Thyroid gland (tissue), 4 donors: ENCODE measurements at regions not wholly inside any gene's neighbourhood (a gene's known extent, or its start where the extent isn't known, plus 50 kb on each side); places are given as distances from the start of the nearest gene placed in this dataset.

Experiments
- DNase-seq, 2 donors: peaks; one replicate each; pipeline ENCODE4 v3.0.0-alpha.2; 2019
- H3K27ac ChIP-seq, 3 donors: fragments of 200-600 bp; sonication (generic); 1 replicate in 2 of 3; 2 replicates in 1 of 3; pipeline ENCODE4 v1.5.1; 2016 to 2019; ENCODE audit warnings: mild to moderate bottlenecking in 1 of 3, moderate library complexity in 1 of 3
- H3K27me3 ChIP-seq: fragments of 200-600 bp; sonication (generic); one replicate; pipeline ENCODE4 v1.5.1; 2019
- H3K36me3 ChIP-seq, 2 donors: fragments of 200-600 bp; sonication (generic); one replicate each; pipeline ENCODE4 v1.5.1; 2016 to 2019
- H3K4me1 ChIP-seq, 2 donors: fragments of 200-600 bp; sonication (generic); one replicate each; pipeline ENCODE4 v1.5.1; 2017 to 2019
- H3K4me3 ChIP-seq, 3 donors: fragments of 200-600 bp; sonication (generic); replicated peaks in 1 of 3; 1 replicate in 2 of 3; 2 replicates in 1 of 3; pipeline ENCODE4 v1.5.1; 2016; ENCODE audit warnings: mild to moderate bottlenecking in 1 of 3
- H3K9me3 ChIP-seq: fragments of 200-600 bp; sonication (generic); one replicate; pipeline ENCODE4 v1.5.1; 2017
- POLR2A ChIP-seq, 2 donors: fragments of 450-650 bp; IDR thresholded peaks; one replicate each; pipeline ENCODE4 v1.6.1; 2017; ENCODE audit warnings: antibody characterized with exemption in 2 of 2, mild to moderate bottlenecking in 2 of 2, moderate library complexity in 1 of 2
- WGBS, 2 donors: methylation state at CpG; one replicate each; pipeline ENCODE4 v1.1.5; 2017; 5-methylcytosine and 5-hydroxymethylcytosine counted together
- intact Hi-C: fragments of 100-400 bp; cut with DNase I; formaldehyde crosslinking; loops from one replicate; pipeline ENCODE4 v1.15.1; 2023
- TF ChIP-seq, protein P1 (sequence below), 6 experiments: fragments of 200-600 bp in 3 of 6; fragments of 450-650 bp in 3 of 6; sonication (generic) in 3 of 6; IDR thresholded peaks; one replicate each; pipeline ENCODE4 v1.5.1; 2016 to 2019; ENCODE audit warnings: antibody characterized with exemption in 6 of 6, mild to moderate bottlenecking in 2 of 6, inconsistent platforms in 1 of 6, moderate library complexity in 1 of 6

DNA sequence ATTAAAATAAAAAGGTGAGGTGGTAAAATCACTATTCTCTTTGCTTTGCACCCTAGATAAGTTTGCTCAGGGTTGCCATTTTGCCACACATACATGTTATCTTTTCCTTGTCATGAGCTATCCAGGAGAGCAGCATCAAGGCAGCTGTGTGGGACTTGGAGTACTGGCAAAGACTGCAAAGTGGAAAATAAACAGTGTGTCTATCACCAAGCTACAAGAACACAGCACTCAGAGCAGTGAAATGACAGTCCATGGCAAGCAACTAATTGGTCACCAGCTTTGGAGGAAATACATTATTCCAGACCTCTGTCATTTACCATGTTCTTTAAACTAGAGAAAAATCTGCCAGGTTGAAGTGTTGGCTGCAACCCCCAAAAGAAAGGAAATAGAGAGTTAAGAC, 687.8 kb upstream of the FANCL start:
- intact Hi-C loops: no loop called here
- TF ChIP-seq, protein P1, sequence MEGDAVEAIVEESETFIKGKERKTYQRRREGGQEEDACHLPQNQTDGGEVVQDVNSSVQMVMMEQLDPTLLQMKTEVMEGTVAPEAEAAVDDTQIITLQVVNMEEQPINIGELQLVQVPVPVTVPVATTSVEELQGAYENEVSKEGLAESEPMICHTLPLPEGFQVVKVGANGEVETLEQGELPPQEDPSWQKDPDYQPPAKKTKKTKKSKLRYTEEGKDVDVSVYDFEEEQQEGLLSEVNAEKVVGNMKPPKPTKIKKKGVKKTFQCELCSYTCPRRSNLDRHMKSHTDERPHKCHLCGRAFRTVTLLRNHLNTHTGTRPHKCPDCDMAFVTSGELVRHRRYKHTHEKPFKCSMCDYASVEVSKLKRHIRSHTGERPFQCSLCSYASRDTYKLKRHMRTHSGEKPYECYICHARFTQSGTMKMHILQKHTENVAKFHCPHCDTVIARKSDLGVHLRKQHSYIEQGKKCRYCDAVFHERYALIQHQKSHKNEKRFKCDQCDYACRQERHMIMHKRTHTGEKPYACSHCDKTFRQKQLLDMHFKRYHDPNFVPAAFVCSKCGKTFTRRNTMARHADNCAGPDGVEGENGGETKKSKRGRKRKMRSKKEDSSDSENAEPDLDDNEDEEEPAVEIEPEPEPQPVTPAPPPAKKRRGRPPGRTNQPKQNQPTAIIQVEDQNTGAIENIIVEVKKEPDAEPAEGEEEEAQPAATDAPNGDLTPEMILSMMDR (IDR thresholded peaks at IDR 0.05): no peak
- no peak for TF ChIP-seq POLR2A (IDR thresholded peaks at IDR 0.05)
- Histone ChIP-seq H3K27ac (no peak overlapping the region), H3K4me3 (no peak overlapping the region), H3K36me3 (no peaks in the 10 kb centered on the region), H3K27me3 (no peaks in the 10 kb centered on the region), H3K4me1 (no peaks in the 10 kb centered on the region), H3K9me3 (no peaks in the 10 kb centered on the region)
- no peak for DNase-seq

DNA sequence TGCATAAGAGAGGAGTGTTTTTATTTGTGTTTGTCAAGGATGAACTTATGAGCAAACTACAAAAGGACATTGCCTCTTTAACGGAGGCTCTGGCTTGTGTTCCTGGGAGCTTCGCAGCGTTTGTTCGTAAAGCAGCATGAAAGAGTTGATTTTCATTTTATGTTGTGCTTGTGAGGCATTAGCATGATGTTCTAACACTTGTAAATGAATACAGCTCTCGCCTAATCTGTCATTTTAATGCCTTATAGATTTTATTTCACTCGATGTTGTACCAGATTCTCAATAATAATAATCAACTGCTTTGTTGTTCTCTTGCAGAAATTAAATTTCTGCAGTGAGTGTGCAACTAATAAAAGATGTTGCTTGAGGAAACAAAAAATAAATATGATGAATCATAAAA, 687.3 kb upstream of the FANCL start:
- intact Hi-C loops: no loop called here
- Histone ChIP-seq H3K27ac (no peak overlapping the region), H3K27me3 (no peaks in the 10 kb centered on the region), H3K4me3 (no peak overlapping the region), H3K9me3 (no peaks in the 10 kb centered on the region), H3K4me1 (no peaks in the 10 kb centered on the region), H3K36me3 (no peaks in the 10 kb centered on the region)
- 57 to 67% methylated on average over 6 of the region's 6 CpGs for WGBS, 2 donors
- DNase-seq: no peak
- TF ChIP-seq, protein P1 (IDR thresholded peaks at IDR 0.05): no peak
- no peak for TF ChIP-seq POLR2A (IDR thresholded peaks at IDR 0.05)

DNA sequence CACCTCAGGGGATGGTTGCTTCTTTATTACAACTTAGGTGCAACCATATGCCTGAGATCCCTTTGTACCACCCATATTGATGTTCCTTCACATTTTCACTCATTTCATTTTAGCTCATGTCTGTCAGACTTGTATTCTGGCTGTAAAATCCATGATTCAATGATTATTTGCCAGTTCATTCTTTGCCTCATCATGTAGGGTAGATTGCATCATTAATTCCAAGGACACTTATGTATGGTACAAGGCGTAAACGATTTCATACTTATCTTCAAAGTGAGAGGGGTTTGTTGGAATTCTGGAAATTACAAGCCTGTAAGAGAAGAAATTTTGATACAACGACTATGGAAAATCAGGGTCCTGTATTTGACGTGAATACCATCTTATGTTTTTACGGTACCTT, 685.0 kb upstream of the FANCL start:
- intact Hi-C loops: no loop called here
- WGBS, 2 donors: 95% methylated on average over 5 of the region's 5 CpGs
- TF ChIP-seq, protein P1 (IDR thresholded peaks at IDR 0.05): no peak
- no peak for TF ChIP-seq POLR2A (IDR thresholded peaks at IDR 0.05)

DNA sequence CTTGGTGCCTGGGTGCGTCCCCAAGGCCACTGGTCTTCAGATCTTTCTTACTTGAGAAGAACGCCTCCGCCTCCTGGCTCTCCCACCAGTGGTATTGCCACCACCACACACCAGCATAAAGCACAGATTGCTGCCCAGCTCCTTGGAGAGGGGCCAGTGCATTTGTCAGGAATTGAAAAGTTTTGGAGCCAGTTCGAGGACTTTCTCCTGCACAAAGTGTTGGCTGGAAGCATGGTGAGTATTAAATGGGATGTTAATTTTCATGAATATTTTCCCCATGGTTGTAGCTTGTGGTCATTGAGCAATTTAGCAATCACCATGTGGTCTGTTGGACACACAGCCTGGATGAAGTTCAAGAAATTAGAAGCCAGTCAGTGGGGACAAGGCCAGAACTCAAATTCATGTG, 684.6 kb upstream of the FANCL start:
- no peaks in the 10 kb centered on the region for H3K9me3 ChIP-seq
- no peak overlapping the region for H3K4me3 ChIP-seq
- H3K4me1 ChIP-seq: no peaks in the 10 kb centered on the region
- intact Hi-C loops: no loop called here
- no peaks in the 10 kb centered on the region for H3K27me3 ChIP-seq
- no peak for DNase-seq
- no peak overlapping the region for H3K27ac ChIP-seq
- no peaks in the 10 kb centered on the region for H3K36me3 ChIP-seq
- TF ChIP-seq, protein P1 (IDR thresholded peaks at IDR 0.05): no peak
- no peak for TF ChIP-seq POLR2A (IDR thresholded peaks at IDR 0.05)
- WGBS, 2 donors: 80 to 93% methylated on average over 4 of the region's 4 CpGs

More for the DNA sequence above, 685.0 kb upstream of the FANCL start:
- Histone ChIP-seq H3K4me1 (no peaks in the 10 kb centered on the region), H3K27ac (no peak overlapping the region), H3K36me3 (no peaks in the 10 kb centered on the region), H3K9me3 (no peaks in the 10 kb centered on the region), H3K27me3 (no peaks in the 10 kb centered on the region), H3K4me3 (no peak overlapping the region)
- no peak for DNase-seq

DNA sequence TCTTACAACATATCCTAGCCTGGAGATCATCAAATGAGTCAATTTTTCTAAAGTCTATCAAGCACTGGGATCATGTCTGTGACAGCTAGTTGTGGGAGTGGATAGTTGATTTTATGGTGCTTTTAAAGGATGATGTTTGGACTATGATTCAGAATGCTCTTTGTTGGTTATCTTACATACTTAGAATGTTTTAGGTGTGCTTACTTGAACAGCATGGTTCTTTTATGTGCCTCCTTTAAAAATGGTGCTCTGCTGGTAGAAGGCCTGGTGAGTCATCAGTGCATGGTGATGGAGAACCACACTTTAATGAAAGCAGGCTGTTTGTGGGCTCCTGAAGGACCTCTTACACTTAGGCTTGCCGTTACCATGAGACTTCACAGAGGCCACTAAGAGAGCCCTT, 682.7 kb upstream of the FANCL start:
- intact Hi-C loops: no loop called here
- WGBS, 2 donors: 53 to 65% methylated on average over 1 of the region's 1 CpG

More for the DNA sequence above, 682.7 kb upstream of the FANCL start:
- Histone ChIP-seq H3K36me3 (no peaks in the 10 kb centered on the region), H3K9me3 (no peaks in the 10 kb centered on the region), H3K27ac (no peak overlapping the region), H3K4me3 (no peak overlapping the region), H3K27me3 (no peaks in the 10 kb centered on the region), H3K4me1 (no peaks in the 10 kb centered on the region)
- TF ChIP-seq POLR2A (IDR thresholded peaks at IDR 0.05): no peak
- TF ChIP-seq, protein P1 (IDR thresholded peaks at IDR 0.05): no peak
- no peak for DNase-seq
